Lower lobe of right lung (tissue), 2 donors: ENCODE measurements at regions not wholly inside any gene's neighbourhood (a gene's known extent, or its start where the extent isn't known, plus 50 kb on each side); places are given as distances from the start of the nearest gene placed in this dataset.

Source experiments
- ATAC-seq, 2 donors: fragments of 200-7000 bp; cut with Tn5 transposase; one replicate each; pipeline ENCODE4 v1.9.1; 2020 to 2022; ENCODE audit warnings: mild to moderate bottlenecking in 2 of 2, moderate library complexity in 2 of 2
- DNase-seq: peaks from one replicate; pipeline ENCODE4 v3.0.0-alpha.2; 2020
- H3K27ac ChIP-seq: fragments of 200-600 bp; one replicate; pipeline ENCODE4 v1.8.0; 2022
- H3K27me3 ChIP-seq: fragments of 200-600 bp; one replicate; pipeline ENCODE4 v1.8.0; 2022; ENCODE audit warnings: low read depth
- H3K36me3 ChIP-seq: fragments of 200-600 bp; one replicate; pipeline ENCODE4 v1.8.0; 2022; ENCODE audit warnings: mild to moderate bottlenecking
- H3K4me1 ChIP-seq: fragments of 200-600 bp; one replicate; pipeline ENCODE4 v1.8.0; 2022
- H3K4me3 ChIP-seq: fragments of 200-600 bp; one replicate; pipeline ENCODE4 v1.8.0; 2022; ENCODE audit warnings: mild to moderate bottlenecking
- H3K9me3 ChIP-seq: fragments of 200-600 bp; one replicate; pipeline ENCODE4 v1.8.0; 2022
- intact Hi-C: fragments of 100-400 bp; cut with DNase I; formaldehyde crosslinking; loops from one replicate; pipeline ENCODE4 v1.11.0; 2022
- TF ChIP-seq, protein P1 (sequence below): fragments of 200-600 bp; IDR thresholded peaks from one replicate; pipeline ENCODE4 v1.8.0; 2022; ENCODE audit warnings: antibody characterized with exemption, mild to moderate bottlenecking
- donor health status: DM: no; HTN: yes; CAD: no; lungs with severe emphysema.

- no peaks in the 10 kb centered on the region for H3K4me1 ChIP-seq
- no peak overlapping the region for H3K27ac ChIP-seq
- intact Hi-C loops, result no loop called here
- no peak for ATAC-seq
- DNase-seq, result no peak
- no peaks in the 10 kb centered on the region for H3K36me3 ChIP-seq
- H3K4me3 ChIP-seq, result no peak overlapping the region
- TF ChIP-seq, protein P1, sequence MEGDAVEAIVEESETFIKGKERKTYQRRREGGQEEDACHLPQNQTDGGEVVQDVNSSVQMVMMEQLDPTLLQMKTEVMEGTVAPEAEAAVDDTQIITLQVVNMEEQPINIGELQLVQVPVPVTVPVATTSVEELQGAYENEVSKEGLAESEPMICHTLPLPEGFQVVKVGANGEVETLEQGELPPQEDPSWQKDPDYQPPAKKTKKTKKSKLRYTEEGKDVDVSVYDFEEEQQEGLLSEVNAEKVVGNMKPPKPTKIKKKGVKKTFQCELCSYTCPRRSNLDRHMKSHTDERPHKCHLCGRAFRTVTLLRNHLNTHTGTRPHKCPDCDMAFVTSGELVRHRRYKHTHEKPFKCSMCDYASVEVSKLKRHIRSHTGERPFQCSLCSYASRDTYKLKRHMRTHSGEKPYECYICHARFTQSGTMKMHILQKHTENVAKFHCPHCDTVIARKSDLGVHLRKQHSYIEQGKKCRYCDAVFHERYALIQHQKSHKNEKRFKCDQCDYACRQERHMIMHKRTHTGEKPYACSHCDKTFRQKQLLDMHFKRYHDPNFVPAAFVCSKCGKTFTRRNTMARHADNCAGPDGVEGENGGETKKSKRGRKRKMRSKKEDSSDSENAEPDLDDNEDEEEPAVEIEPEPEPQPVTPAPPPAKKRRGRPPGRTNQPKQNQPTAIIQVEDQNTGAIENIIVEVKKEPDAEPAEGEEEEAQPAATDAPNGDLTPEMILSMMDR, result no peak
- no peaks in the 10 kb centered on the region for H3K9me3 ChIP-seq
- no peaks in the 10 kb centered on the region for H3K27me3 ChIP-seq
Observed at GRCh38 chr12:13769273-13769672, 212.1 kb downstream of the GRIN2B start.

GRCh38 chr12:13764748-13765147 is 216.7 kb downstream of the GRIN2B start:
- H3K4me3 ChIP-seq, result no peak overlapping the region
- intact Hi-C loops, result no loop called here
- no peaks in the 10 kb centered on the region for H3K4me1 ChIP-seq
- ATAC-seq (no peak), DNase-seq (no peak)
- H3K36me3 ChIP-seq, result no peaks in the 10 kb centered on the region
- no peaks in the 10 kb centered on the region for H3K27me3 ChIP-seq
- TF ChIP-seq, protein P1, result no peak
- no peak overlapping the region for H3K27ac ChIP-seq
- H3K9me3 ChIP-seq, result no peaks in the 10 kb centered on the region

DNA sequence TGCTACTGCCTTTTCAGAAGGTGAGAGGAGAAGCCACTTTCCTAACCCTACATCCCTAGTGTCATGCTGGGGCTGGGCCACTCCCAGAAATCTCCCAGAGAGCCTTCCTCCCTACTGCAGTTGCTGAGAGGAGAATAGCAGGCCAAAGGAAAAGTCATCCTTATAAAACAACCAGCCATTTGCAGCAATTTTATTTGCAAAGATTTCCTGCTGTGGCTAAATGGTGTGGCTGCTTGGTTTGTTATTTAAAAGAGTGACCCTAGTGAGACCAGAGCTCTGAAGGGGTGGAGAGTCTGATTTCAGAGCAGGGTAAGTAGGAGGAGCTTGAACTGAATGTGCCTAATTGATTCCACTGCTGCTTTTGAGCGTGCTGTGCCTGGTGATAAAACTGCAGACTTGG is 232.0 kb downstream of the GRIN2B start:
- Histone ChIP-seq H3K27me3 (no peaks in the 10 kb centered on the region), H3K9me3 (no peaks in the 10 kb centered on the region), H3K36me3 (no peaks in the 10 kb centered on the region), H3K4me3 (no peak overlapping the region), H3K4me1 (no peaks in the 10 kb centered on the region), H3K27ac (no peak overlapping the region)
- intact Hi-C loops, result no loop called here
- ATAC-seq (no peak), DNase-seq (no peak)
- TF ChIP-seq, protein P1, result no peak

- Histone ChIP-seq H3K36me3 (no peaks in the 10 kb centered on the region), H3K4me1 (no peaks in the 10 kb centered on the region), H3K9me3 (no peaks in the 10 kb centered on the region), H3K4me3 (no peak overlapping the region), H3K27me3 (peaks cover 5% of the 10 kb centered on the region), H3K27ac (no peak overlapping the region)
- ATAC-seq (no peak), DNase-seq (no peak)
- TF ChIP-seq, protein P1, result no peak
- intact Hi-C loops, result no loop called here
Observed at GRCh38 chr12:13745111-13745860, 236.1 kb downstream of the GRIN2B start.

GRCh38 chr12:13744561-13744960 is 236.8 kb downstream of the GRIN2B start:
- ATAC-seq (no peak), DNase-seq (no peak)
- intact Hi-C loops, result no loop called here
- TF ChIP-seq, protein P1, result no peak
- no peak overlapping the region for H3K4me3 ChIP-seq
- H3K27me3 ChIP-seq, result peaks cover 5% of the 10 kb centered on the region
- H3K4me1 ChIP-seq, result no peaks in the 10 kb centered on the region
- no peaks in the 10 kb centered on the region for H3K9me3 ChIP-seq
- no peaks in the 10 kb centered on the region for H3K36me3 ChIP-seq
- no peak overlapping the region for H3K27ac ChIP-seq
